ENCODE measurements at regions not wholly inside any gene's neighbourhood (a gene's known extent, or its start where the extent isn't known, plus 50 kb on each side); places are given as distances from the start of the nearest gene placed in this dataset.

GRCh38 chr5:31064215-31064614 is 129.3 kb upstream of the CDH6 start:
- no peaks in the 10 kb centered on the region for H3K27me3 Mint-ChIP-seq (ENCODE audit: low read depth)
- TF ChIP-seq CTCF (IDR thresholded peaks at IDR 0.05), result no peak
- no peaks in the 10 kb centered on the region for H3K36me3 Mint-ChIP-seq (ENCODE audit: low read depth)
- H3K4me1 Mint-ChIP-seq (ENCODE audit: low read depth), result peaks cover 22% of the 10 kb centered on the region
- no peak overlapping the region for H3K27ac Mint-ChIP-seq (ENCODE audit: unreplicated experiment)
- no peak overlapping the region for H3K4me3 Mint-ChIP-seq (ENCODE audit: unreplicated experiment)
- no peak for DNase-seq (ENCODE audit: low spot score)
- no peaks in the 10 kb centered on the region for H3K9me3 Mint-ChIP-seq (ENCODE audit: low read depth)

GRCh38 chr5:31062902-31063580 is 130.4 kb upstream of the CDH6 start:
- DNase-seq (ENCODE audit: low spot score), result no peak
- H3K9me3 Mint-ChIP-seq (ENCODE audit: low read depth), result no peaks in the 10 kb centered on the region
- peaks cover 19% of the 10 kb centered on the region for H3K4me1 Mint-ChIP-seq (ENCODE audit: low read depth)
- no peak for TF ChIP-seq CTCF (IDR thresholded peaks at IDR 0.05)
- H3K4me3 Mint-ChIP-seq (ENCODE audit: unreplicated experiment), result no peak overlapping the region
- H3K36me3 Mint-ChIP-seq (ENCODE audit: low read depth), result no peaks in the 10 kb centered on the region
- no peak overlapping the region for H3K27ac Mint-ChIP-seq (ENCODE audit: unreplicated experiment)
- H3K27me3 Mint-ChIP-seq (ENCODE audit: low read depth), result no peaks in the 10 kb centered on the region

GRCh38 chr5:31059889-31060288 is 133.6 kb upstream of the CDH6 start:
- Mint-ChIP-seq H3K27ac (ENCODE audit: unreplicated experiment) (no peak overlapping the region), H3K4me3 (ENCODE audit: unreplicated experiment) (no peak overlapping the region), H3K36me3 (ENCODE audit: low read depth) (no peaks in the 10 kb centered on the region), H3K4me1 (ENCODE audit: low read depth) (no peaks in the 10 kb centered on the region), H3K27me3 (ENCODE audit: low read depth) (no peaks in the 10 kb centered on the region), H3K9me3 (ENCODE audit: low read depth) (peaks cover 3% of the 10 kb centered on the region)
- no peak for DNase-seq (ENCODE audit: low spot score)
- no peak for TF ChIP-seq CTCF (IDR thresholded peaks at IDR 0.05)

- no peak overlapping the region for H3K27ac Mint-ChIP-seq (ENCODE audit: unreplicated experiment)
- no peaks in the 10 kb centered on the region for H3K36me3 Mint-ChIP-seq (ENCODE audit: low read depth)
- peaks cover 3% of the 10 kb centered on the region for H3K9me3 Mint-ChIP-seq (ENCODE audit: low read depth)
- no peak for DNase-seq (ENCODE audit: low spot score)
- no peak for TF ChIP-seq CTCF (IDR thresholded peaks at IDR 0.05)
- no peaks in the 10 kb centered on the region for H3K27me3 Mint-ChIP-seq (ENCODE audit: low read depth)
- peaks cover 7% of the 10 kb centered on the region for H3K4me1 Mint-ChIP-seq (ENCODE audit: low read depth)
- H3K4me3 Mint-ChIP-seq (ENCODE audit: unreplicated experiment), result no peak overlapping the region
Observed at GRCh38 chr5:31054453-31054852, 139.0 kb upstream of the CDH6 start.

- no peaks in the 10 kb centered on the region for H3K27me3 Mint-ChIP-seq (ENCODE audit: low read depth)
- H3K4me3 Mint-ChIP-seq (ENCODE audit: unreplicated experiment), result no peak overlapping the region
- no peaks in the 10 kb centered on the region for H3K36me3 Mint-ChIP-seq (ENCODE audit: low read depth)
- peaks cover 7% of the 10 kb centered on the region for H3K4me1 Mint-ChIP-seq (ENCODE audit: low read depth)
- H3K27ac Mint-ChIP-seq (ENCODE audit: unreplicated experiment), result no peak overlapping the region
- no peak for TF ChIP-seq CTCF (IDR thresholded peaks at IDR 0.05)
- H3K9me3 Mint-ChIP-seq (ENCODE audit: low read depth), result peaks cover 3% of the 10 kb centered on the region
- DNase-seq (ENCODE audit: low spot score), result no peak
Observed at GRCh38 chr5:31052937-31053658, 140.4 kb upstream of the CDH6 start.
